Hepatic stellate cell (primary cell): ENCODE measurements at regions not wholly inside any gene's neighbourhood (a gene's known extent, or its start where the extent isn't known, plus 50 kb on each side); places are given as distances from the start of the nearest gene placed in this dataset.

Experiments used
- DNase-seq: peaks from one replicate; pipeline ENCODE4 v3.0.0; 2011; ENCODE audit warnings: low spot score

DNA sequence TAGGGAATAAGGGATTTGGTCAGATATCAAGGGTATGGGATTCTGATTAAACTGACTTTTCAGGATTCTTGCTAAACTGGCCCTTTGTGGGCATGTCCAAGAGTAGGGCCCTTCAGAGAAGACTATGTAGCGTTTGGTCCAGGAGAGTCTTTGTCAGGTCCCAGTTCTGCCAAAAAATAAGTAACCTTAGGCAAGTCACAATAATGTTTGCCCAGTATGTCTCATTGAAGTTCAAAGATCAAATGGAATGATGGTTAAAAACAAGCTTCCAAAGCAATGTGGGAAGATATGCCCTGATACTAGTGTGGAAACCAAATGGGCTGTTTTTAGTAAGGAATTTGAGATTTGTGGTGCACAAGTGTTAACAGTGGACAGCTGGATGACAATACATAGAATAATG, 454.4 kb downstream of the WDR72 start:
- no peak for DNase-seq

DNA sequence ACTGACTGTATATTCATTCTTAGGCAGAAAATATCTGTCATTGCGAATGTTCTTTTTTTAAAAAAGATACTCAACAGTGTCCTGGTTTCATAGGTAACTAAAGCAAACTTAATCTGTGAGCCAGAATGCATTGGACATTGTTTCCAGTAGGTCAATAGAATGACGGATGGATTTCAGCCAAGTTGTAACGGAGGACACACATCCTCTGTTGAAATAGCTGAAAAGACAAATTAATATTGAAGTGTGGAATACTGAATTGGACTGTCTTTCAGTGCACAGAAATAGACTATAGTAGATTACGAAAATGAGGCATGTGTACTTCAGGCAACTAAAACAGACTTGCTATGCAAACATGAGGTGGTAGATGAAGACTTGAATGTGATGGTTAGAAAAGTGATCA, 461.6 kb downstream of the WDR72 start:
- no peak for DNase-seq

GRCh38 chr15:53296603-53297002, 462.9 kb downstream of the WDR72 start:
- no peak for DNase-seq

GRCh38 chr15:53295574-53295973, 463.9 kb downstream of the WDR72 start:
- no peak for DNase-seq

- no peak for DNase-seq
Measured at GRCh38 chr15:53288542-53288941, 470.9 kb downstream of the WDR72 start.

DNA sequence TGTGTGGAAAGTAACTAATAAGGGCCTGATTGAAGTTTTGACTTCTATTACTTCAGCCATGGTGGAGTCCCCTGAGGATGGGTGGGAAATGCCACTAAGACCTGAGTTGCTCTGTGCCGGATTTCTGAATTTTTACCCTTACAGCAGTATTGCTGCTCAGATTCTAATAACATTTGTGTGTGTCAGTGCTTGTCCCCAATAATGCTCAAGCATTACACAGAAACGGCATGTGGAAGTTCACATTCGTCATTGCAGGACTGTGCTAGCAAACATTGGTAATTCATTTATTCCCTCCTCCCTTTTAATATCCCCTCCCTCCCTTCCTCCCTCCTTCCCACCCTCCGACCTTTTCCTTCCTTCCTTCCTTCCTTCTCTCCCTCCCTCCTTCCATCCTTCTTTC, 484.5 kb upstream of the ONECUT1 start:
- DNase-seq = no peak

- DNase-seq = no peak
Measured at GRCh38 chr15:53272116-53272515, 482.0 kb upstream of the ONECUT1 start.

DNA sequence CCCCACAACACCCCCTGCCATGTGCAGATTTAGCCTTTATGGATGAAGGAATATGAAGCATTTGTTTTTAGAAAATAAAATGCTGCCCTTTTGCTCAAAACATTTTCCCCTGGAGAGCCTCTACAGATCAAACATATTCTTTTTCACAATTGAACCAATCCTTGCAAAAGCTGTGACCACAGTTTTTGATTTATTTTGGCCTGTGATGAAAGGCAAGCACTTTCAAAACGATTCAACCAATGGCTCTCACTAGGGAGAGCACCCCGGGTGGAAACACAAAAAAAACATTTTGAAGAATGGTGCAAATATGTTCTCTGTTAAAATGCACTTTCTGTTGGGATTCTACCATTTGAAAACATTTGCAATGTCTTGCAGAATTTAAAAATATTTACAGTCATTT, 476.0 kb upstream of the ONECUT1 start:
- DNase-seq = no peak

DNA sequence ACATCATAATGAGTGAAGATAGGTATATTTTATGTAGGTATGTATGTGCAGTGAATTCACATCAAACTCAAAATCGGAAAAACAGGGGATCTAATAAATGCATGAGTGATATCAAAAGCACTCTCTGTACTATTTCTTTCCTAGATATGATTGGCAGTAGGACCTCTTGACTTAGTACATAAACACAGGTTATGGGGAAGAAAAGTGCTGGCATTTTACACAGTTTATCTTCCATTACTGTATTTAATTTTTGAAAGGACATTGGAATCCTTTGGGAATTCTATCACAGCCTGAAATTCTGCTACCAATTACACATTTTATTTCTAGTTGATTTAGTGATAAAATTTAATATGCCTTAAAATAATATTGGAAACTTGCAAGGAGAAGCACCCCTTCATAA, 470.5 kb upstream of the ONECUT1 start:
- DNase-seq = no peak

GRCh38 chr15:53256457-53256856, 466.3 kb upstream of the ONECUT1 start:
- DNase-seq = no peak

DNA sequence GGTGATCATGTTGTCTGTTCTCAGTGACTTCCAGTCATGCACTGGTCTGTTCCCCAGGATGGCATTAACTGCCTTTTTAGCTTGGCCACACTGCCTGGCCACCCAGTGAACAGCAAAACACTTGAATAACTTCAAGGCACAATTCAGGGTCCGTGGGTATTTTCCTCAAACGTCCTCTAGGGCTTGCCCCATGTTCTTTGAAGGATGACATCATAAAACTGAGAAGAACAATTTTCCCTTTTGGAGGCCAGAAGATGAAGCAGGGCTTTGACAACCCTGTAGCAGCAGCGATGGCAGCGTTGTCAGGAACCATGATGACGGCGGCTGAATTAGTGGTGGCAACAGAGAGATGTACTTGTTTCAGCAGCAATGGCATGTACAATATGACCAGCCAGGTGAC, 465.9 kb upstream of the ONECUT1 start:
- no peak for DNase-seq

- no peak for DNase-seq
Measured at GRCh38 chr15:53251996-53252395, 461.9 kb upstream of the ONECUT1 start.

GRCh38 chr15:53251523-53251922, 461.4 kb upstream of the ONECUT1 start:
- DNase-seq = no peak

DNA sequence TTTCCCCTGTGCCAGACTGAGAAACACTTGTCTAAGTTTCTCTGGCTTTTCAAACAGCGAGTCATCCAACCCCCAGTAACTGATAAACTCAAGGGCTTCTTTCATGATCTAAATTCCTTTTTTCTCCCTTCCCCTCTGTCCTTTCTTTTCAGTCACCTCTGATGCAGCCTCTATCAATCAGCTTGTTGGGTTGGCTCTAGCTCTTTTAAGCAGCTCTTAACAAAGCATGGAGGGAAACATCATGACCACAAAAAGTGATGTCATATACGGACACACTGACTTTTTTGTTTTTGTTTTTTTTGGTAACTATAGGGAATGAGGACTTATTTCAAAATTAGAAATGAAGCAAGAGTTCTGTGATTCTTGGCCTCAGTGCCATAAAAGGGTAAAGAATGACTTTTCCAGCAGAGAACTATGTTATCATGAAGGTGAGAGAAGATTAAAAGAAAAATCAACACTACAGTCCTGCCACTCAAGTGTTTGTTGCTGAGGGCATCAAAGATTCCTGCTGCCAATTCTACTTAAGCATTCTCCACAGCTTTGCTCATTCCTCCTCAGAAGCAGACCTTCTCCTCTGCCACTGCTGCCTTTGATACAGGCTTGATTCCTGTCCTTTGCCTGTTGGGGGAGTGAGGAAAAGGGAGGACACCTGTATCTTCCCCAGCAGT, 457.0 kb upstream of the ONECUT1 start:
- no peak for DNase-seq

DNA sequence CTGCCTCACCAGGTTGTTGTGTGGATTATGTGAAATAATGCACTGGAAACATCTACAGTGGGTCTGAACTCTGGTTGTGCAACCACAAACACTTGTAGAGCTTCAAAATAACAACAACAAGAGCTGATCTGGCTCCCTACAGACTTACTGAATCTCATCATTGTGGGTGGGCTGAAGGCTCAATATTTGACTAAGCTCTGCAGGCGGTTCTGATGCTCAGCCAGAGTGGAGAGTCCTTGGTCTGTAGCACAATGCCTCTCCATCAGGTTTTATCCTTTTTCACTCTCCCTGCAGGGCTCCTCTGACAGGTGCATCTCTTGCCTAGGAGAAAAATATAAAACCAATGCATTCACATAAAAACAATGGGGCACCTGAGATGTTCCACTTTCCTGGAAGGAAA, 456.3 kb upstream of the ONECUT1 start:
- DNase-seq = no peak

DNA sequence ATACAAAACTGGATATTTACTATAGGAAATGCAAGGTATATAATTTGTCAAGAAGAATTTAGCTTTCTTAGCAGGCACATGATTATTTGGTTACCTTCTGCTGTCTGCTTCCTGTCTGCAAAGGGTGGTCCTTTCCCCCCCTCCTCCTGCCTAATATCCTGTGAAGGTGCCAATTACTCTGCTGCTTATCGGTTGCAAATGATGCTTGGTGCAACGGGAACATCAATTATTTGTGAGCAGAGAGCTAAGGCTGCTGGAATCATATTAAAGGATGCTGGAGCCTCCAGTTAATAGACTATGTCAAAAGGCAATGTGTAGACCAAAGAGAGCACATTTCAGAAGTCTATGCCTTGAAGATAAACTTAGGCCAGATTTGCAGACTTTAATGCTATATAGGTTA, 443.7 kb upstream of the ONECUT1 start:
- DNase-seq = no peak

DNA sequence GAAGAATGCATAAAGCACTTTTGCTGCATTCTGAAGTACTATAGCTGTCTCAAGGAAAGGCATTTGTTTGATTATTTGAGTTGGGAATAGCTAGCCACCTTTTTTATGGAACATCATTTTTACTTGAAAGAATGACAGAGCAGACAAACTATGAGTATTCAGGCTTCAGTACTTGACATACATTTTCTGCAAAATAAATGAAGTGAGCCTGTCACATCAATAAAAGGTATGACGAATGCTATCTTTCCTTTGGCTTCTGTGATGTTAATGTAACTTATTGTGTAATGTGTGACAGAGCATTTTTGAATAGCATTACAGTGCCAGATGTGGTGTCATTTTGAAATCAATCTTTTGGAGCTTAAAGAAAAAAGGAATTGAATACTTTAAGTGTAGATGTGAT, 440.3 kb upstream of the ONECUT1 start:
- no peak for DNase-seq

- DNase-seq = no peak
Measured at GRCh38 chr15:53226559-53226958, 436.4 kb upstream of the ONECUT1 start.

GRCh38 chr15:53225781-53226180, 435.6 kb upstream of the ONECUT1 start:
- no peak for DNase-seq

DNA sequence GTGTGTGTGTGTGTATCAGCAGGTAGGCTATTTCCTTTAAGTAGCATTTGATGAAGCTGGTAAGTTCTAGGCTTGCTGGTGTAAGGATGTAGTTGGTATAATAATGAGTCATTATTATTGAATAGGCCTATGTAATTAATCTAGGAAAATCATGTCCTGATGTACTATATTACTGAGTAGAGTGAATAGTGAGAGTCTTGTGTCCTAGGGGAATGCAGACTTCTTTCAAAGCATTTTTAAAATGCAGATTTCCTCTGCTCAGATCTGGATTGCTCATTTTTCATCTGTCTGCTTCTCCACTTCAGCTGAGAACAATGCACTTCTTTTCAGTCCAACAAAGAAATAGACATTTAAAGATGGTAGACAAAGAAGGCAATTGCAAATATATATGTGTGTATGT, 434.2 kb upstream of the ONECUT1 start:
- DNase-seq = no peak

DNA sequence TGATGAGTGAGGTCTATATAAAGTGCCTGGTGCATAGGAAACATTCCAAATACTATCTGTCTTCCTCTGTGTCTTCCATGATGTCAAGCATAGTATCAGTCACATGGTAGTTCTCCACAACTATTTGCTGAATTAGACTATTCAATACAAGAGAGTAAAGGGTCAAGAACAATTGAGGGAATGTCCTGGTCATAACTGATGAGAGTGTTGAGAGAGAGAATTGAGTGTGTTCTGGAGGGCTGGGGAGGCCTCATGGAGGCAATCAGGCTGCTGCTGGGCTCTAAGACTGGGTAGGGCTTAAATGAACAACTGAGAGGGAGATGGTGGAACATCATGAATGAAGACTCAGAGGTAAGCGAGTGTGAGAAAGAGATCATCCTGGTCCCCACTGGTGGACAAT, 433.7 kb upstream of the ONECUT1 start:
- DNase-seq = no peak

DNA sequence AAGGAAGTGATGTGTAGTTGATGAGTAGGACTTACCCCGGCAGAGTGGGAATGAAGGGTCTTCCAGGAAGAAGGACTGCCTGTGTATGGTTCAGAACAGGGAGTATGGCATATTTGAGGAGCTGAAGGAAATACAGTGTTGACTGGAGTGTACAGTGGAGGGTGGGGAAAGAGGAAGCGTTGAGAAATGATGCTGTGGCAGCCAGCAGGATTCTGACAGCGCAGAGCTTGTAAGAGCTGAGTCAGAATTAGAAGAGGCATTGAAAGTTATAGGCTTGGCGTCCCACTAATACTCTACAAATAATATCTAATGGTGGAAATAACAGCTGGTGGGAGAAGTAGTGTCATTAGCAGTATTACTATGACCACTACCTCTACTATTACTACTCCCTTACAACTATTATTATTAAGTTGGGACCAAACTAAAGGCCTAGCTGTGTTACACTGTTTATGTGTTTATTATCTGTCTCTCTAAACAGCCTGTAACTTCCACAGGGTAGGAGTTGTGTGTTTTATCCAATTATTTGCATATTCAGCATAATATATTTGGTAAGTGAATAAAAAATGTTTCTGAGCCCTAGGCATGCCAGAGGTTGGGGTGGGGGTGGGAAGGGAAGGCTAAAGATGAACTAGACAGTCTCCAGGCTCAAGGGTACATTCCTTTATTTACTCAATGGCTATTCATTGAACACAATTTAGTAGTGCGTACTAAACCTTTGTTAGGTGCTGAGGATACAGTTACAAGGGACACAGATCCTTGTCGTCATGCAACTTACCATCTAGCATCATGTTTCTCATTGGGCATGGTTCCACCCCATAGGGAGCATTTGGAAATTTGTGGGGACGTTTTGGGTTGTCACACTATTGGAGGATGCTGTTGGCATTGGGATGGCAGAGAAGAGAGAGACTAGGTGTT, 428.8 kb upstream of the ONECUT1 start:
- no peak for DNase-seq

GRCh38 chr15:53216036-53216435, 425.9 kb upstream of the ONECUT1 start:
- DNase-seq = no peak

DNA sequence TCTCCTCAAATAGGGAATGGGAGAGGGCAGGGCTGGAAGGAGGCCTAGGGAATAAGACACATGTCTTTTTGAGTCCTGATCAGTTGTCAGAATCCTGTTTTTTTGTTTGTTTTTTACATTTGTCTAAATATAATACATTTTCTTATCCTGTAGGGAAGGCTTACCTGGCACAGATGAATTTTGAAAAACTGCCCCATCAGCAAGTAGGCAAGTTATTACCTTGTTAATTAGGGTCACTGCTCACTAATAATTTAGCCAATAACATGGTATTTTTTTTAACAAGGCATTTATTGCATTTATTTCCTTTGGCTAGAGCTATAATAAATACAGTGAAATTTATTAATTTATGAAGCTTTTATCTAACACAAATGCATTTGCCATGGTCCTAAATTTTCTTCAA, 423.2 kb upstream of the ONECUT1 start:
- DNase-seq = no peak
